ENCODE measurements at regions not wholly inside any gene's neighbourhood (a gene's known extent, or its start where the extent isn't known, plus 50 kb on each side); places are given as distances from the start of the nearest gene placed in this dataset.

GRCh38 chr22:48706934-48707762 lies 1120.5 kb downstream of the BRD1 start:
- no peak for TF ChIP-seq CTCF (IDR thresholded peaks at IDR 0.05)
- TF ChIP-seq ZFX (IDR thresholded peaks at IDR 0.05; ENCODE audit: borderline replicate concordance): no peak
- H3K27ac ChIP-seq: no peak overlapping the region

- TF ChIP-seq ZFX (IDR thresholded peaks at IDR 0.05; ENCODE audit: borderline replicate concordance) (no peak), CTCF (IDR thresholded peaks at IDR 0.05) (no peak)
- no peak overlapping the region for H3K27ac ChIP-seq
These were observed 1121.6 kb downstream of the BRD1 start for GRCh38 chr22:48705917-48706605.

GRCh38 chr22:48705159-48705916 lies 1122.3 kb downstream of the BRD1 start:
- no peak overlapping the region for H3K27ac ChIP-seq
- no peak for TF ChIP-seq CTCF (IDR thresholded peaks at IDR 0.05)
- TF ChIP-seq ZFX (IDR thresholded peaks at IDR 0.05; ENCODE audit: borderline replicate concordance): no peak

- H3K27ac ChIP-seq: no peak overlapping the region
- no peak for TF ChIP-seq CTCF (IDR thresholded peaks at IDR 0.05)
- no peak for TF ChIP-seq ZFX (IDR thresholded peaks at IDR 0.05; ENCODE audit: borderline replicate concordance)
These were observed 1123.3 kb downstream of the BRD1 start for GRCh38 chr22:48704335-48704734.

GRCh38 chr22:48703265-48703941 lies 1124.3 kb downstream of the BRD1 start:
- TF ChIP-seq CTCF (IDR thresholded peaks at IDR 0.05) (no peak), ZFX (IDR thresholded peaks at IDR 0.05; ENCODE audit: borderline replicate concordance) (no peak)
- H3K27ac ChIP-seq: no peak overlapping the region

- H3K27ac ChIP-seq: no peak overlapping the region
- no peak for TF ChIP-seq ZFX (IDR thresholded peaks at IDR 0.05; ENCODE audit: borderline replicate concordance)
- no peak for TF ChIP-seq CTCF (IDR thresholded peaks at IDR 0.05)
These were observed 1125.0 kb downstream of the BRD1 start for GRCh38 chr22:48702573-48703264.
